ENCODE measurements at regions not wholly inside any gene's neighbourhood (a gene's known extent, or its start where the extent isn't known, plus 50 kb on each side); places are given as distances from the start of the nearest gene placed in this dataset.

DNA sequence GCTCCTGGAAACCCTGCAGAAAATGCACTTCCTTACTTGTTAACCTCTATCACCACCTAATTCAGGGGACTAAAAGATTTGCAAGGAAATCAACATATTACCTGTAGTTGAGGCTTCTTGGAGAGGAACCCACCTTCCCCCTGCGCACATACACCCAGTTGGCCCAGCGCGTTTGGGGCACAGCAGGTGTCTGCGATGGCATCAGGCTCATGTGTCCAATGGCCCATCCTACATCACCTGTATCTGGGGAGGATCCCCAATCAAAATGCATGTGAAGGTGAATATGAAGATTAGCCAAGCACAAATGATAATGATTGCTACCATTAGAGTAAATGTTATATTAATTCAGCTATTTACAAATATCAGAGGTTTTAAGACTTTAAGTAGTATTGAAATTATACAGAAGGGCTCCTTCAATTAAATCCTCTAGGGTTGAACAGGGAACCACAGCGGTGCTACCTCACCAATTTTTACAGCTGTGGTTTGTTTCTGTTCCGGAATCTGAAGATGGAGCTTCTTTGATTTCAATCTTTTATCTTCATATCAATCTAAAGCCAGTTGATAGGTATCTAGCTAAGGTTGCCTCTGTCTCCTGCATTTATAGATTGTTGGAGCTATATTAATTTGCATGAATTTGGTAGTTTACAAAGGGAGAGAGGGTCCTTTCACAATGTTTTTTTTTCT lies 486.0 kb downstream of the RNF144A start:
- ATAC-seq (ENCODE audit: insufficient number of reproducible peaks, low FRiP score, low read depth) = no peak

DNA sequence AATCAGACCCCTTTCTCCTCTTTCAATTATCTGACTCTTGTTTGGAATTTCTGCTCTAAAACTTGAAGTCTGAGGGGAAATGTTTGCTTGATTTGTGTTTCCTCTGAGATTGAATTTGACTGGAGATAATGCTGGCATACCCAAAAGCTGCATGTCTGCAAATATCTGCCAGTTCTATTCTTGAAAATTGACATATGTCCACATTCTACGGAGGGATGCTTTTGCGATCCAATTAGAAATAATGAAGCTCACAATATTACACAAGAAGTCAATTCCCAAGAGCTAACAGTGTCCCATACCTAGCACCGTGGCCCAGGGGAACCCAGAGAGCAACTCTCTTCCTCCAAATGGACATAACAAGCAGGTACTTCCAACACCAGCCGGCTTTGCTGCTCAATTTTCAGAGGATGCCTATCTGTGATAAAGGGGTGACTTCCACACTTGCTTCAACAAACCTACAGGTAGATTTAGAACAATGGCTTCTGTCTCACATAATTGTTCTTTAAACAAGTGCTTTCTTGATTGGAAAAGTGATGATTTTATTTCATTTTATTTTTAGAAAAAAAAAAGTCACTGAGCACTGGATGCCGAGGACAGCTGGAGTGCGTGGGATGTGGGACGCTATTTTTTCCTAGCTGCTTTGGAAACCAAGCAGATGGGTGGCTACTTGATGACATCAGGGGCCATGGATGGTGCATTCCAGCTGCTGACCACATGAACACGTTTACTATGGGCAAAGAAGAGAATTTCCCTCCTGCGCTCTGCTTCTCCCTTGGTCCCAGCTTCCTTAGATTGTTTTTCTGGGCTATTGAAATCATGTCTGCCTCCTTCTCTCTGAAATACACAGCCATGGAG lies 488.9 kb downstream of the RNF144A start:
- H3K27me3 ChIP-seq (replicated peaks; ENCODE audit: insufficient read depth) = no peaks in the 10 kb centered on the region
- H3K27ac ChIP-seq = no peak overlapping the region
- TF ChIP-seq, protein P1, sequence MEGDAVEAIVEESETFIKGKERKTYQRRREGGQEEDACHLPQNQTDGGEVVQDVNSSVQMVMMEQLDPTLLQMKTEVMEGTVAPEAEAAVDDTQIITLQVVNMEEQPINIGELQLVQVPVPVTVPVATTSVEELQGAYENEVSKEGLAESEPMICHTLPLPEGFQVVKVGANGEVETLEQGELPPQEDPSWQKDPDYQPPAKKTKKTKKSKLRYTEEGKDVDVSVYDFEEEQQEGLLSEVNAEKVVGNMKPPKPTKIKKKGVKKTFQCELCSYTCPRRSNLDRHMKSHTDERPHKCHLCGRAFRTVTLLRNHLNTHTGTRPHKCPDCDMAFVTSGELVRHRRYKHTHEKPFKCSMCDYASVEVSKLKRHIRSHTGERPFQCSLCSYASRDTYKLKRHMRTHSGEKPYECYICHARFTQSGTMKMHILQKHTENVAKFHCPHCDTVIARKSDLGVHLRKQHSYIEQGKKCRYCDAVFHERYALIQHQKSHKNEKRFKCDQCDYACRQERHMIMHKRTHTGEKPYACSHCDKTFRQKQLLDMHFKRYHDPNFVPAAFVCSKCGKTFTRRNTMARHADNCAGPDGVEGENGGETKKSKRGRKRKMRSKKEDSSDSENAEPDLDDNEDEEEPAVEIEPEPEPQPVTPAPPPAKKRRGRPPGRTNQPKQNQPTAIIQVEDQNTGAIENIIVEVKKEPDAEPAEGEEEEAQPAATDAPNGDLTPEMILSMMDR (IDR thresholded peaks at IDR 0.05) = no peak
- DNase-seq (ENCODE audit: low spot score) (no peak), ATAC-seq (ENCODE audit: insufficient number of reproducible peaks, low FRiP score, low read depth) (no peak)
- no peaks in the 10 kb centered on the region for H3K9me3 ChIP-seq
- no peaks in the 10 kb centered on the region for H3K36me3 ChIP-seq
- no peaks in the 10 kb centered on the region for H3K4me1 ChIP-seq (ENCODE audit: control insufficient read depth in 1 of 2, low read depth in 2 of 2)
- no peak overlapping the region for H3K4me3 ChIP-seq

More for the DNA sequence above, 486.0 kb downstream of the RNF144A start:
- no peaks in the 10 kb centered on the region for H3K36me3 ChIP-seq
- H3K27me3 ChIP-seq (replicated peaks; ENCODE audit: insufficient read depth) = no peaks in the 10 kb centered on the region
- H3K27ac ChIP-seq = no peak overlapping the region
- DNase-seq (ENCODE audit: low spot score) = no peak
- TF ChIP-seq, protein P1 (IDR thresholded peaks at IDR 0.05) = no peak
- H3K9me3 ChIP-seq = no peaks in the 10 kb centered on the region
- H3K4me1 ChIP-seq (ENCODE audit: control insufficient read depth in 1 of 2, low read depth in 2 of 2) = no peaks in the 10 kb centered on the region
- H3K4me3 ChIP-seq = no peak overlapping the region

DNA sequence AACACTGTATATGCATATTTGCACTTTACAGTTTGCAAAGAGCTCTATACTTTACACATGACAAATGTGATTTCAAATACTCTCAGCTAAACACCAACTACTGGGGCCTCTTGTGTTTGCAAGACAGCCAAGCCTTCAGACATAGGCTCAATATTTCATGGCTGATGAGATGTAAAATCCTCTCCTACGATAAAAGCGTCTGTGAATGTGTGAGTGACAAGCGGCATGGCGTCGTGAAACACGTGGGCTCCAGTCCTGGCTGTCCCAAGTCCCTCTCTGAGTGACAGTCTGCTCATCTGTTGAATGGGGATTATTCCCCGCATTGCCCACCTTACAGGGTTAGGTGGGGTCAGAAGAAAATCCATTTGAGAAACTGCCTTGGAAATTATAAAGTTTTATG lies 489.8 kb downstream of the RNF144A start:
- Histone ChIP-seq H3K27me3 (replicated peaks; ENCODE audit: insufficient read depth) (no peaks in the 10 kb centered on the region), H3K4me1 (ENCODE audit: control insufficient read depth in 1 of 2, low read depth in 2 of 2) (no peaks in the 10 kb centered on the region), H3K27ac (no peak overlapping the region), H3K9me3 (no peaks in the 10 kb centered on the region), H3K36me3 (no peaks in the 10 kb centered on the region), H3K4me3 (no peak overlapping the region)
- TF ChIP-seq, protein P1 (IDR thresholded peaks at IDR 0.05) = no peak
- no peak for ATAC-seq (ENCODE audit: insufficient number of reproducible peaks, low FRiP score, low read depth)
- DNase-seq (ENCODE audit: low spot score) = no peak

DNA sequence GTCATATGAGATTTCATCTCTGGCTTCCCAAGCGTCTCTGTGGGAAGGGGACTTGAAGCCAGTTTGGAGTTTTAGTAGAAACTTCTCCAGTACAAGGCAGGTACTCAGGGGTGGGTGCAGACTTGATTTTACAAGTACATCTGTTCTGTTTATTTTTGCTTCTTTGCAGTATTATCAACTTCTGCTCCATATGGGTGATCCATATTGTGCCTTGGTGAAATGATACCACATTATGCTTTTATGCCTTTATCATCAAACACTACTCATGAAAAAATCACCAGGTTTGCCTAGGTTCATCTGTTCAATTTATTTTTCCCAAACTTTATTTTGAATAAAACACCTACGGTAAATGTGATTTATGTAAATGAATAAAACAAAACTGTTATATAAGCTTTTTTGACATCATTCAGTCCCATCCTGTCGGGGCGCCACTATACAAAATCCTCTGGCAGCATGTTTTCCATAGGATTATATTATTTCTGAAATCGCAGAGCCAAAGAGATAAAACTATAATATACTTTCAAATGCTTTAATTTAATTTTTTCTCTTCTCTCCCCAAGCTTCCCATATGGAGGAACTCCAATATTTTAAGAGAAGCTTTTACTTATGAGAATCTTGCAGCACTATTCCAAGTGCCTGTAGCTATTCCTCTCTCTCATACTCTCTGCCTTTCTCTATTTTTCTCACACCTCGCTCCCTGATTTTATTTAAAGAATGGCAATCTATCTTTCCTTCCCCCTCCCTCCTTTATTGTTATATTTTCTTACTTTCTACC lies 490.9 kb downstream of the RNF144A start:
- DNase-seq (ENCODE audit: low spot score) (no peak), ATAC-seq (ENCODE audit: insufficient number of reproducible peaks, low FRiP score, low read depth) (no peak)
- no peak overlapping the region for H3K4me3 ChIP-seq
- H3K9me3 ChIP-seq = no peaks in the 10 kb centered on the region
- no peaks in the 10 kb centered on the region for H3K36me3 ChIP-seq
- TF ChIP-seq, protein P1 (IDR thresholded peaks at IDR 0.05) = no peak
- H3K4me1 ChIP-seq (ENCODE audit: control insufficient read depth in 1 of 2, low read depth in 2 of 2) = no peaks in the 10 kb centered on the region
- no peak overlapping the region for H3K27ac ChIP-seq
- H3K27me3 ChIP-seq (replicated peaks; ENCODE audit: insufficient read depth) = no peaks in the 10 kb centered on the region

DNA sequence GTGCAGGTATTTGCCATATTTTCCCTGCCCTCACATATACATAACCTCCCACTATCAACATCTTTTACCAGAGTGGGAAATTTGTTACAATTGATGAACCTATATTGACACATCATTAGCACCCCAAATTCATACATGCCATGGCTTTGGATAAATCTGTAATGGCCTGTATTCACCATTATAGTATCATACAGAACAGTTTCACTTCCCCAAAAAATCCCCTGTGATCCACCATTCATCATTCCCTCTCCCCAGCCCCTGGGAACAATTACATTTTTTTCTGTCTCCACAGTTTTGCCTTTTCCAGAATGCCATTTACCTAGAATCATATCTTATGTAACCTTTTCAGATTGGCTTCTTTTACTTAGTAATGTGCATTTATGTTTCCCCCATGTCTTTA lies 494.5 kb downstream of the RNF144A start:
- no peak overlapping the region for H3K4me3 ChIP-seq
- no peaks in the 10 kb centered on the region for H3K9me3 ChIP-seq
- no peaks in the 10 kb centered on the region for H3K4me1 ChIP-seq (ENCODE audit: control insufficient read depth in 1 of 2, low read depth in 2 of 2)
- DNase-seq (ENCODE audit: low spot score) = no peak
- H3K27ac ChIP-seq = no peak overlapping the region
- ATAC-seq (ENCODE audit: insufficient number of reproducible peaks, low FRiP score, low read depth) = no peak
- H3K27me3 ChIP-seq (replicated peaks; ENCODE audit: insufficient read depth) = no peaks in the 10 kb centered on the region
- TF ChIP-seq, protein P1 (IDR thresholded peaks at IDR 0.05) = no peak
- H3K36me3 ChIP-seq = no peaks in the 10 kb centered on the region

All from thoracic aorta (tissue), 2 donors.